GM18867 (cell line): ENCODE measurements at regions not wholly inside any gene's neighbourhood (a gene's known extent, or its start where the extent isn't known, plus 50 kb on each side); places are given as distances from the start of the nearest gene placed in this dataset.
"Not testable (repeated sequence)": the region's sequence is repeated elsewhere in the genome, so short reads cannot be mapped to it uniquely, and the experiment has no call there.

Source experiments
- ATAC-seq: cut with Tn5 transposase; IDR thresholded peaks from one replicate; pipeline ENCODE4 v1.9.1; 2021; ENCODE audit warnings: mild to moderate bottlenecking, moderate library complexity; ENCODE audit not compliant: unreplicated experiment

DNA sequence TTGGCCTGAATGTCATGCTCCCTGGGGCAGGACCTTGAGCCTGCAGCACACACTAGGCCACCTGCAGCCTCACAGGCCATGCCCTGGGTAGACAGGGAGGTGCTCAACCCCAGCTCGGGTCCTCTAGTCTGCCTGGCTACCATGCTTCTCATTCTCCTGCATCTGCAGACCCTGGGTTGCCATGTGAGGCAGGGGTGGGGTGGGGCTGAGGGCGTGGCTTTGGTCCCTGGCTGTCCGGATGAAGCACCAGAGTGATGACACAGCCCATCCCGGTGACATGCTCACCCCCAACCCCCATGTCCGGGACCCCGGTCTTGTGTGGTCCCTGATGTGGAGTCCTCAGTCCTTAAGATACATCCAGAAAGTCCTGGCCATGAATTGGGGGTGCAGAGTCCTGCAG, 521.8 kb downstream of the GOLGA6L6 start:
- not testable (repeated sequence) for ATAC-seq

DNA sequence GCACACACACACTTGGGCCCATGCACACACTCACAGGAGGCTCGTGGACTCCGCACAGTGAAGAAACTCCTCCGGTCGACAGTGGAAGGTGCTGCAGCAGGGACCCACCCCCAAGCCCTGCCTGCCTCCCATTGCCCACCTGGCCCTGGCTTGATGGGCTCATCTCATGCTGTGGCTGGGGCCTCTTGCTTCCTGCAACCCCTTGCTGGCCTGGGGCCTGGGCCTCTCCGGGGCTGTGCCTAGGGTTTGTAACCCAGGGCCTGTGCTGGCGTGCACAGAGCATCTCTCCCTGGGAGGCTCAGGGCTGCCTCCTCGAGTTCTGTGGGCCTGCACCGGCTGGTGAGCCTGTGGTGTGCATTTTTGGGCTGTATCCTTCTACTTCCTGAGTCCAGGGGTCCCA, 524.0 kb downstream of the GOLGA6L6 start:
- not testable (repeated sequence) for ATAC-seq

DNA sequence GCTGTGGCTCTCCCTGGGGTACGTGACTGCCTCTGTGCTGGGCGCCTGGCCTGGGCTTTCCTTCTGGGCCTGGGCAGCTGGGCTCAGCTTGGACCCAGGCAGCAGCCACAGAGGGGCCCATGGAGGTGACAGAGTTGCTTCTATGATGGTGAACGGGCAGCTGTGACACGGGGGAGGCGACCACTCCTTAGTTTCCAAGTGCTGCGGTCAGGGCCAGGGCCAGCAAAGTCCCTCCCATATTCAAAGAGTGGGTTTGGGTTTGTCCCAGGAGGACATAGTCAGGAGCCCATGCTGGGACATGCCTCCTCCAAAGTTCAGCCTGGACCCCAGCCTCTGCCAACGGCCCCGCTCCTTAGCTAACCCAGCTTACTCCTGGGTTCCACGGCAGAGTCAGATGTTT, 524.7 kb downstream of the GOLGA6L6 start:
- ATAC-seq: not testable (repeated sequence)

DNA sequence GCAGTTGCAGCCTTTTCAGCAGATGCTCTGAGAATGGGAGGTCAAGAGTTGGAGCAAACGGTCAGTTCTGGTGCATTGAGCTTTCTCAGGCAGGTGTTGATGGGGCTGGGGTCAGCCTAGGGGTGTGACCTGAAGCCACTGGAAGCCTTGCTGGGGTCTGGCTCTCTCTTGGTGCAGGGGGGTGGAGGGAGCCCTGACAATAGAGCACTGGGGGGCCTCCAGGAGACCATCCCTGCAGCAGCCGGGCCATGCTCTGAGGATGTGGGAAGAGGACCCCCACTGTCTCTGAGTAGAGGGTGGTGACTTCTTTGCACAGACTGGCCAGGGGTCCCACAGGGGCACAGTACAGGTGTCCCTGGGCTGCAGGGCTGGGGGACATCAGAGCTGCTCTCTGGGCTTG, 528.8 kb downstream of the GOLGA6L6 start:
- ATAC-seq: not testable (repeated sequence)

DNA sequence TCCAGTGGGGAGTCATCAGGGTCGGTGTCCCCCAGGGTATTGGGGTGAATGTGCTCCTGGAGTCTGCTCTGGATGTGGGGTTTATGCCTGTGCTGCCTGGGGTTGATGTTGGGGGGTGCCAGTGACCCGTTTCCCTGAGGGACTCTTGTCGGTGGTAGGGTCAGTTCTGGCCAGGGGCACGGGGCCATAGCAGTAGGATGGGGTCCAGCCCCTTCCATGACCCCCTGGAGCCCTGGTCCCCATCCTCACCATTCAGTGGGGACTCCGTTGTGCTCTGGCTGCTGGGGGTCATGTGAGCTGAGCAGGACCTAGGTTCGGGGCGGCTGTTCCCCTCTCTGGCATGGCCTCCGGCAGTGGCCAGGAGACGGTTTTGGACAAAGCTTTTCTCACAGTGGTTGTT, 530.8 kb downstream of the GOLGA6L6 start:
- ATAC-seq: not testable (repeated sequence)

DNA sequence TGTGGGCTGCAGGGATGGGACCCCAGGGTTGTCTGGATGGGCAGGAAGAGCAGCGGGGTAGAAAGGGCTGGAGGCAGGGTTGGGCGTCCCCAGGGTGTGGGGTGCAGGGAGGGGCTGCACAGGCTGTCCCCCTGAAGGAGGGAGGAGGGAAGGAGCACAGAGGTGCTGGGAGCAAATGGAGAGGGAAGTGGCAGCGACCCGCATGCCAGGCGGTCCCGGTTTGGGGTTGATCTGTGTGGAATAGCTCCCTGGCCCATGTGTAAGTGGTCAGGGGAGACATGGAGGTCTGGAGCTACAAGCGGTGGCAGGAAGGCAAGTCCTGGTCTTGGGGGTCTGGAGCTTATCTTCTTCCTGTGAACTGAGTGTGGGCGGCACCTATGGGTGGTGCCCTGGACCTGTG, 532.0 kb downstream of the GOLGA6L6 start:
- not testable (repeated sequence) for ATAC-seq

DNA sequence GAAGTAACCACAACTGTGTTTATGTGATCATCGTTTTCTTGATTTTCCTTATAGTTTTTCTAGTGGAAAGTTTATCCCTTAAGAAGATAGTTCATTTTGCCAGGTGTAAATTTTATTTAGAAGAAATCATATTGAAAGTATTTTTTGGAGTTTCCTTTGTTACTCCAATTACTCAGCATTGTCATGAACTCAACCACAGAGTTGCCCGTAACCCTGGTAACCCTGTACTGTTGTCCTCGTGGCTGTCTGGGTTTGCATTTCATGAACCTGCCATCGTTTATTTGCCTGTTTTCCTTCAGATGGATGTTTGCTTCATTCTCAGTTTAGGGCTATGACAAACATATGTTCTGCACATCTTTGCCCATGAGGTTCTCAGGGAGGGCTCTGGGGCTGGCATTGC, 534.3 kb downstream of the GOLGA6L6 start:
- ATAC-seq: not testable (repeated sequence)

DNA sequence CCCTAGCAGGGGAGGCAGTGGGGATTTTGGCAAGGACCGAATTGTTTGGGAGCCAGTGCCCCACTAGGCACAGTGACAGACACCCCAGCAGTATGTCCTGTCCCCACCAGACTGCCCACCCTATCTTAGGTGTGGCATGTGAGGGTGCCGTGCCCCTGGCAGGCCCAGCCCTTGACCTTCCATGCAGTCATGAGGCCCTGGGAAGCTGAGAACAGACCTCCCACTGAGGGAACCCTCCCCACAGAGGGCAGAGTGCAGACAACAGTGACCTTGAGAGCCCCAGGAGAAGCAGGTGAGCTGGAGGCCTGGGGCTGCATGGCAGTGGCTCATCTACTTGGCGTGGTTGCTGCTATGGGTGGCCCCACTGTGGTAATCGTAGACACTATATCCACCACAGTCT, 538.1 kb downstream of the GOLGA6L6 start:
- not testable (repeated sequence) for ATAC-seq

DNA sequence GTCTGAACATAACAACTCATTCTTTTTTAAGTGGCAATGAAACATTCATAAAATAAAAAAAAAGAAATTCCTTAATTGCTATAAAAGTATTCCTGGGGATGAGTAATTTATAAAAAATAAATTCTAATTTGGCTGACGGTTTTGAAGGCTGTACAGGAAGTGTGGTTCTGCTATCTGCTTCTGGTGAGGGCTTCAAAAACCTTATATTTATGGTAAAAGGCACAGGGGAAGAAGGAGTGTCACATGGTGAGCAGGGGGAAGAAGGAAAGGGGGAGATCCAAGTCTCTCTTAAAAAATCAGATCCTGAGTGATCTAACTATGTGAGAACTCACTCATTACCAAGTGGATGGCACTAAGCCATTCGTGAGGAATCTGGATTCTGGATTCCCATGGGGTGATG, 539.0 kb downstream of the GOLGA6L6 start:
- not testable (repeated sequence) for ATAC-seq

DNA sequence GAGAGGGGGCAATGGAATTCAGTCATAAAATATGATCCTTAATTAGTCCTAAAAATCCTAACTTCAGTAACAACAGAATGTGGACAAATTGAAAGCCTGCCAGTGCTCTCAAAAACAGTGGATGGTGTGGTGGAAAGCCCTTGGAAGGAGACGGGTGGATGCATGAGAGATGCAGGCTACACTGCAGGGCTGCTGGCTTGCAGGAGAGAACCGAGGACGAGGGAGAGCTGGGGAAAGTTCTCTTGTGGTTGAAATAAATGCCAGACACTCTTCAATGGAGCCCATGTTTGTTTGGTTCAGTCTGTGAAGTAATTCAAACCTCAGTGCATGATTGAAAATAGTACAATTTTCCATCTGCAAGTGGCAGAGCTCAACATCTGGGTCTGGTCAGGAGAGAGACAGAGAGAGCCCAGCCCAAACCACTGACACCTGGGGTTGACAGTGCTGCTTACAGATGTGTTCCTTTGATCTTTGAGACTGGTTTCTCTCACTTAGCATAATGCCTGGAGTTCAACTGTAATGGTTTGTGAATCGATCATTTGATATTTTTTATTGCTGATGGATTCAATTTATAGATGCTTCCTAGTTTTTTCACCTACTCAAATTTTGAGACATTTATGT, 544.9 kb downstream of the GOLGA6L6 start:
- ATAC-seq: not testable (repeated sequence)

DNA sequence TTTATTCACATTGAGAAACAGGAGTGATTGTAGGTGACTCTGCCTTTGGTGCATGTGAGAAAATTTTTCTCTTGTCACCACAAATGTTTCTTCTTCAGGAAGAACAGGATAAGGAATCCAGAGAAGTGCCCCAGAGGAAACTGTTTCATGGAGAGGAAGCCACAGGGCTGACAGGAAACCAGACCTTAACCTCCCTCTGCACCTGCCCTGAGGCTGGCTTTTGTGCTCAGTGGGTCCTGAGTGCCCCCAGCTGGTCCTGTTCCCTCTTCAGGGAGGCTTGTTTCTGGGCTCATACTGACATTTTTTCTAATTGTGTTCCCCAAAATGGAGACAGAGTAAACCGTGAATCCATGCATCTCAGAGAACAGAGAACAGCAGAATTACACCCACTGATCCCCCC, 546.3 kb downstream of the GOLGA6L6 start:
- not testable (repeated sequence) for ATAC-seq

DNA sequence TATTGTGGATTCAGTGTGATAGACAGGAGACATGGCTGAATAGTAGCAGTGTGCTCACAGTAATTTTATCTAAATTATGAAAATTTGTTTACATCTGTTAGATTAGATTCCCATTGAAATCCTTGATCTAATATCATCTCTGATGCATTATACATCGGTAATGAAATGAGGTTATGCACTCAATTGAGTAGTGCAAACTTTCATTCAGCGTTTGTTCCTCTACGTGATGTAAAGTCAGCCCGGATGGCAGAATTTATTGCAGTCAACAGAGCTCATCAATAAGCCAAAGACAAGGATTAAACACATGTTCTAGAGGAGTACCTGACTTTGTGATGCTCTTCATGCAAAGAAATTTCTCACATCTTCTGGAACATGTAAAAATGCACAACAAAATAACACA, 549.2 kb downstream of the GOLGA6L6 start:
- no peak for ATAC-seq

DNA sequence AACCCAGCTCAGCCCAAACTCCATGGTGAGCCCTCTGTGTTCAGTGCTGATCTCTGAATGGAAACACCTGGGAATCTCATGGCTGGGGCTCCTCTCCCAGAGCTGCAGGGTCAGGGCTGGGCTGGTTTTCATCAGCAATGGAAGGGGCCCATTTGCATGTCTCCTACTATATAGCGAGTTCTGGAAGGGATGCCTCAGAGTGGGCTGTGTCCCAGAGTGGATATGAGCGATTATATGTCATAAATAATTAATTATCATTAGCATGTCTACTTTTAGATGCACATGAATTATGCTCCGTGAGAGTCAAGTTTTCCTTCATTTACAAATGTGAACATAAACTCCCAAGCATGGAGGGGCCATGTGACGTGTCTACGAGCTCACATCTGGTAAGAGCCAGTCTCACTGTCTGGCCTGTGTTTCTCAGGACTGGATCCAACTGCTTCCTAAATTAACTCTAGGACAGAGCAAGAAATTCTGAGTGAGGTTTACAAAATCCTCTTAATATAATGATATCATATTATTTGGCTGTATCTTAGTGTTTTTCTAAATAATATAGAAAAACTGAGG, 553.4 kb downstream of the GOLGA6L6 start:
- no peak for ATAC-seq

DNA sequence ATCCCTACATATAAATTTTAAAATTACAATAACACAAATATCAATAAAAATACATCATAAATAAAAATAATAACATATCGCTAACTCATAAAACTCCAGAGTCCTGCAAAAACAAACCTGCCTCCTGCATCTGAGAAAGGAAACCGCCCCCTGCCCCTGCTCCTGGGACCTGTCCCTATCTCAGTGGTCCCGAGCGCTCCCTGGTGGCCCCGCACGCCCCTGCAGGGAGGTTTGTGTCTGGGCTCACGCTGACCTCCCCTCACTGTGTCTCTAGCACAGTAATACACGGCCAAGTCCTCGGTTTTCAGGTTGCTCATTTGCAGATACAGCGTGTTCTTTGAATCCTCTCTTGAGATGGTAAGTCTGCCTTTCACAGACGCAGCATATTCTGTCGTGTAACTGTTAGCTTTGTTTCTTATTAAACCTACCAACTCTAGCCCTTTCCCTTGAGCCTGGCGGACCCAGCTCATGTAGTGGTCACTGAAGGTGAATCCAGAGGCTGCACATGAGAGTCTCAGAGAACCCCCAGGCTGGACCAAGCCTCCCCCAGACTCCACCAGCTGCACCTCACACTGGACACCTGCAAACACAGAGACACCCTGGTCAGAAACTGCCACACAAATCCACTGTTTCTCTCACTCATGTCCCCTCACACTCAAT, 554.1 kb downstream of the GOLGA6L6 start:
- ATAC-seq: no peak

DNA sequence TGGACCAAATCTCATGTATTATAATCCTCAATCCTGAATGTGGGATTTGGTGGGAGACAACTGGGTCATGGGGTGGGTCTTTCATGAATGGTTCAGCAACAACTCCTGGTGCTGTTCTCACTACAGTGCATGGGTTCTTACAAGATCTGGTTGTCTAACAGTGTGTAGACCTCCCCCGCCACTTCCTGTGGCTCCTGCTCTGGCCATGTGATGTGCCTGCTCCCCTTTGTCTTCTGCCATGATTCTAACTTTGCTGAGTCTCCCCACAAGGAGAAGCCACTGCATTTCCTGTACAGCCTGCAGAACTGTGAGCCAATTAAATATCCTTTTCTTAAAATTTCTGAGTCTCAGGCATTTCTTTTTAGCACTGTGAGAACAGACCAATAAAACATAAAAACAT, 557.5 kb downstream of the GOLGA6L6 start:
- ATAC-seq: no peak

DNA sequence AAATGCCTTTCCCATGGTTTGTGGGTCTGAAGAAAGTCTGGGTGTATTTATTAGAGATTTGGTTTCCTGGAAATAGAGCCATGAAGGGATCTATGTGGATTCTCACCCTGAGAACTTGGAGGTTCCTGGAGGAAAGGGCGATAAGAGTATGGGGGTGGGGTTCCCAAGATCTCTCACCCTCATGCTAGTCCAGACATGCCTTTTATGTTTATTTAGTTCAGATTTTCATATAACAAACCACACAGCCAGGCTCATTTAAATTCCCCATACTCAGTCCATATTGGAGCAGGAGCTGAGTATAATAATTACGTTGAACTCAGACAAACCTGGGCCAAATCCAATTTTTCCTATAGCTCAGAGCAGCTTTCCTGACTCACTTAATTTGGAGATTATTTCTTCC, 566.6 kb downstream of the GOLGA6L6 start:
- ATAC-seq: no peak

DNA sequence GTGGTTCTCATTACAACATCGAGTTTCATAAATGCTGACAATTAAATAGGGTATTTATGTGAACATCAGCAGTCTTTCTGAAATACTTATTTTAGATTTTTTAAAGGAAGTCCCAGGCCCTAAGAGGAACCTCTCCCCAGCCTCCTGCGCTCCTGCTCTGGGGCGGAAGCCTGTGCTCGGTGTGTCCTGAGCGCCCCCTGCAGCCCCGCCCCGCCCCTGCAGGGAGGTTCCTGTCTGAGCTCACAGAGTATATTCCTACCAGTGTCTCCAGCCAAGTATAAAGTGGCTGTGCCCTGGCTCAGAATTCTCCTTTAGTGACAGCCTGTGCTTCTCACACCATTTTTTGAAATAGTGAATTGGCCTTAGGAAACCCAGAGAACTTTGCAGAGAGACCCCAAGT, 567.9 kb downstream of the GOLGA6L6 start:
- ATAC-seq: no peak

DNA sequence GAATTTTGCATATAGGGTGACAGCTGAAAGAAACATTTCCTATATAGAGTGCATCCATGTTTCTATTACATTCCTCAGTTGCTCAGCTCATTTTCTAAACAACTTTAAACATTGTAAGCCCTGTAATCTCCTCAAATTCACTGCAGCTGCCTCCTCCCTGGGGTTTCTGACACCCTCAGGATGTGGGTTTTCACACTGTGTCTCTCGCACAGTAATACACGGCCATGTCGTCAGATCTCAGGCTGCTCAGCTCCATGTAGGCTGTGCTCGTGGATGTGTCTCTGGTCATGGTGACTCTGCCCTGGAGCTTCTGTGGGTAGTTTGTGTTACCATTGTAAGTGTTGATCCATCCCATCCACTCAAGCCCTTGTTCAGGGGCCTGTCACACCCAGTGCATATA, 569.0 kb downstream of the GOLGA6L6 start:
- ATAC-seq: not testable (repeated sequence)

DNA sequence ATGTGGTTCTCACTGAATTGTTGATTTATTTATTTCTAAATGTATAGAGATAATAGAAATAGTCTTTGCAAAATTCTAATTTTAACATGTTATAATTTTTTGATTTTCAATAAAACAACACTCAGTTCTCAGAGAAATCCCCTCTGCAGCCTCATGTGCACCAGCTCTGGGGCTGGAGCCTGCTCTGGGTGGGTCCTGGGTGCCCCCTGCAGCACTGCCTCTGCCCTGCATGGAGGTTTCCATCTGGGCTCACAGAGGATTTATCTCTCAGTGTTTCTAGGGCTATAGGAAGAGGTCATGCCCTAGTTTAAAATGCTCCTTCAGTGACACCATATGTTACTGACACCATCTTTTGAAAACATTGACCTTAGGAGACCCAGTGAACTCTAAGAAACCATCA, 576.0 kb downstream of the GOLGA6L6 start:
- ATAC-seq: not testable (repeated sequence)

DNA sequence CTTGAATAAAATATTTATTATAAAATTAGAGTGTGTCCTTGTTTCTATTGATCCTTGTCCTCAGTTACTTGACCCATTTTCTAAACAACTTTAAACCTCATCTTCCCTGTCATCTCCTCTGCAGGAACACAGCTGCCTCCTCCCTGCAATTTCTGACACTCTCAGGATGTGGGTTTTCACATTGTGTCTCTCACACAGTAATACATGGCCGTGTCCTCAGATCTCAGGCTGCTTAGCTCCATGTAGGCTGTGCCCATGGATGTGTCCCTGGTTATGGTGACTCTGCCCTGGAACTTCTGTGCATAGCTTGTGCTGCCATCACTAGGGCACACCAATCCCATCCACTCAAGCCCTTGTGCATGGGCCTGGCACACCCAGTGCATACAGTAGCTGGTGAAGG, 577.1 kb downstream of the GOLGA6L6 start:
- ATAC-seq: not testable (repeated sequence)

DNA sequence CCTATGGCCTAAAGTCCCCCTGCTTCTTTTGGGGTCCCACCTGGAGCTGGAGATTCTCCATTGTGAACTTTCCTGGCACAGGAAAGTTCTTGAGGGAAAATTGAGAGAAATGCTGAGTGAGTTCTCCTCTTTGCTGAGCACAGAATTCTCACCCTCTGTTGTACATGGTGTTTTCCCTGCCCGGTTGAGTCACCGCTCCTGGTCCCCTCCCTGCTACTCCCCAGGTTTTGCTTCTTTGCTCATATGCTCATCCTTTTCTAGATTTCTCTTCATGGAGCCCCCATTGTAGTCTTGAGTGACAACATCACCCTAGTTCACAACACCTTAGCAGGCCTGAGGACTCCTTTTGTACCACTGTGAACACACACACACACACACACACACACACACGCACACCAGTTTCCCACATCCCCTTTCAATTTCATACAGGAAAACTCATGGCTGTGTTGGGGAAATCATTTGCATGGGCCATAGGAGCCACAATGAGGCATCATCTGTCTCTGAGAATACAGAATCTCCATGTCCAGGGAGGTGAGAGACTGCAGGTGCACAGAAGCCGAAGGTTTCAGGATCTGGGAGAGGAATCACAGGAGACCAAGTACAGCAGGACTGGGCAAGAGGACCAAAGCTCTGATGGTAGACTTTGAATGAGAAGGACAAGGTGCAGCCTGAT, 585.3 kb downstream of the GOLGA6L6 start:
- no peak for ATAC-seq
